OCI-LY3 (cell line): ENCODE measurements at regions not wholly inside any gene's neighbourhood (a gene's known extent, or its start where the extent isn't known, plus 50 kb on each side); places are given as distances from the start of the nearest gene placed in this dataset.

Source experiments
- CTCF ChIP-seq: fragments of 200-600, 300-600 bp; sonication (generic); IDR thresholded peaks from 2 replicates; pipeline ENCODE4 v1.5.1; 2014; ENCODE audit warnings: antibody characterized with exemption, low read length, low read depth
- EZH2phosphoT487 ChIP-seq: fragments of 200-600 bp; shearing (Covaris generic); IDR thresholded peaks from 2 replicates; pipeline ENCODE4 v1.6.1; 2018; ENCODE audit warnings: antibody characterized with exemption, mixed run types, low read depth

DNA sequence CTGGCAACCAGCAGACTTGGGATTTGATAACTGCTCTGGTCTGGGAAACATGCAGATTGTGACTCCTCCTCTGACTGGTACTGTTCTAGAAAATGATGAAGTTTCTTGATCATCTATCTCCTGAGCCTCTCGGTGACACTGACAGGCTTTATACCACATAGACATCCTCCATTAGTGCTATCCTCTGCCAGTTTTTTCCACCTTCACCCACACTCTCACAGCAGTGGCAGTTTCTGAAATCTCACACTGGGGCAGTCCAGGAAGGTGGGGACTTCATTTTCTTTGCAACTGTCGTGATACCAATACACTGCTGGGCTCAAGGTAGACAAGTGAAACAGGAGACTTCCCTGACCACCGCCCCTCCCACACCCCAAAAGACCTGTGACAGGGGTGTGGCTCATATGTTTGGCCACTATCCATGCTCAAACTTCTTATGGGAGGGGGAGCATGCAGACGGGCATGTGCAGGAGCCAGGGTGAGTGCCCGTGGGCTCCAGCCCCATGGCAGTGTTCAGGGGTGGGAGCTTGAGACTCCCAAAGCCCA is 66.3 kb upstream of the RMDN2 start:
- no peak for TF ChIP-seq CTCF
- no peak for TF ChIP-seq EZH2phosphoT487
